Breast epithelium (tissue), 4 donors: ENCODE measurements at regions not wholly inside any gene's neighbourhood (a gene's known extent, or its start where the extent isn't known, plus 50 kb on each side); places are given as distances from the start of the nearest gene placed in this dataset.

Experiments
- DNase-seq, 2 donors: peaks; one replicate each; pipeline ENCODE4 v3.0.0-alpha.2; 2019; ENCODE audit warnings: low spot score in 2 of 2
- H3K27ac ChIP-seq, 2 donors: fragments of 200-600 bp; sonication (generic) in 1 of 2; one replicate each; pipeline ENCODE4 v1.5.1; 2016 to 2019; ENCODE audit warnings: mild to moderate bottlenecking in 1 of 2
- H3K27me3 ChIP-seq, 2 donors: fragments of 200-600 bp; sonication (generic) in 1 of 2; one replicate each; pipeline versions ENCODE4 v1.5.1 to v1.6.0; 2017 to 2019; ENCODE audit warnings: control low read depth in 1 of 2, mild to moderate bottlenecking in 1 of 2
- H3K36me3 ChIP-seq: fragments of 200-600 bp; one replicate; pipeline ENCODE4 v1.5.1; 2019
- H3K4me1 ChIP-seq, 2 donors: fragments of 200-600 bp; sonication (generic); one replicate each; pipeline ENCODE4 v1.5.1; 2016 to 2019; ENCODE audit warnings: control low read depth in 1 of 2
- H3K4me3 ChIP-seq, 3 donors: fragments of 200-600 bp; sonication (generic); 1 replicate in 2 of 3; 2 replicates in 1 of 3; pipeline ENCODE4 v1.5.1; 2016 to 2019; ENCODE audit warnings: mild to moderate bottlenecking in 3 of 3, moderate library complexity in 2 of 3
- H3K9me3 ChIP-seq, 2 donors: fragments of 200-600 bp; sonication (generic) in 1 of 2; one replicate each; pipeline ENCODE4 v1.5.1; 2016 to 2019; ENCODE audit warnings: control low read depth in 1 of 2
- POLR2A ChIP-seq: fragments of 450-650 bp; IDR thresholded peaks from one replicate; pipeline ENCODE4 v1.6.1; 2016; ENCODE audit warnings: antibody characterized with exemption, mild to moderate bottlenecking, moderate library complexity
- POLR2AphosphoS5 ChIP-seq, 3 donors: sonication (generic); formaldehyde crosslinking; IDR thresholded peaks; one replicate each; pipeline ENCODE4 v1.6.1; 2017; ENCODE audit warnings: antibody characterized with exemption in 3 of 3
- intact Hi-C: fragments of 100-400 bp; cut with DNase I; formaldehyde crosslinking; loops from one replicate; pipeline ENCODE4 v1.15.1; 2023; ENCODE audit warnings: low total_unique reads
- TF ChIP-seq, protein P1 (sequence below), 3 donors: fragments of 450-650 bp; IDR thresholded peaks; one replicate each; pipeline ENCODE4 v1.5.1; 2016 to 2017; ENCODE audit warnings: antibody characterized with exemption in 3 of 3, mild to moderate bottlenecking in 3 of 3, moderate library complexity in 3 of 3

DNA sequence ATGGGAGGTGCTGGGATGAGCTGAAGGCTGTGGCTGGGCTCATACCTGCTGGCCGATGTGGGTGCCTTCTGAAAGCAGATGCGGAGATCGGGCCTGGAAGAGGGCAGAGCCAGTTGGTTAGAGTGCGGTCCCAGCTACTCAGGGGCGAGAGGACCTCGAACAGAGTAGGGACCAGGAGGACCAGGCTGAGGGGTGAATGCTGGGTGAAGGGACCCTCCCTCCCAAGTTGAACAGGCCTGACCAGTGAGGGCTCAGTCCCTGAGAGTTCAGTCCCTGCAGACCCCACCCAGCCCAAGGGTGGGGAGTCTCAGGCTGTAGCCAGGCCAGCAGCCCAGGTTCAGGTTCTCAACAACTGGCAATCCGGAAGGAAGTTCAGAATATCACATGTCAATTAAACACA lies 232.8 kb upstream of the HS6ST1 start:
- no peak for DNase-seq
- H3K27ac ChIP-seq: no peak overlapping the region
- no peak overlapping the region for H3K4me3 ChIP-seq
- no peaks in the 10 kb centered on the region for H3K4me1 ChIP-seq
- intact Hi-C loops: no loop called here
- H3K27me3 ChIP-seq: no peaks in the 10 kb centered on the region
- H3K36me3 ChIP-seq: no peaks in the 10 kb centered on the region
- no peaks in the 10 kb centered on the region for H3K9me3 ChIP-seq
- TF ChIP-seq POLR2A (no peak), POLR2AphosphoS5 (IDR thresholded peaks at IDR 0.05) (no peak)
- TF ChIP-seq, protein P1, sequence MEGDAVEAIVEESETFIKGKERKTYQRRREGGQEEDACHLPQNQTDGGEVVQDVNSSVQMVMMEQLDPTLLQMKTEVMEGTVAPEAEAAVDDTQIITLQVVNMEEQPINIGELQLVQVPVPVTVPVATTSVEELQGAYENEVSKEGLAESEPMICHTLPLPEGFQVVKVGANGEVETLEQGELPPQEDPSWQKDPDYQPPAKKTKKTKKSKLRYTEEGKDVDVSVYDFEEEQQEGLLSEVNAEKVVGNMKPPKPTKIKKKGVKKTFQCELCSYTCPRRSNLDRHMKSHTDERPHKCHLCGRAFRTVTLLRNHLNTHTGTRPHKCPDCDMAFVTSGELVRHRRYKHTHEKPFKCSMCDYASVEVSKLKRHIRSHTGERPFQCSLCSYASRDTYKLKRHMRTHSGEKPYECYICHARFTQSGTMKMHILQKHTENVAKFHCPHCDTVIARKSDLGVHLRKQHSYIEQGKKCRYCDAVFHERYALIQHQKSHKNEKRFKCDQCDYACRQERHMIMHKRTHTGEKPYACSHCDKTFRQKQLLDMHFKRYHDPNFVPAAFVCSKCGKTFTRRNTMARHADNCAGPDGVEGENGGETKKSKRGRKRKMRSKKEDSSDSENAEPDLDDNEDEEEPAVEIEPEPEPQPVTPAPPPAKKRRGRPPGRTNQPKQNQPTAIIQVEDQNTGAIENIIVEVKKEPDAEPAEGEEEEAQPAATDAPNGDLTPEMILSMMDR (IDR thresholded peaks at IDR 0.05): no peak

DNA sequence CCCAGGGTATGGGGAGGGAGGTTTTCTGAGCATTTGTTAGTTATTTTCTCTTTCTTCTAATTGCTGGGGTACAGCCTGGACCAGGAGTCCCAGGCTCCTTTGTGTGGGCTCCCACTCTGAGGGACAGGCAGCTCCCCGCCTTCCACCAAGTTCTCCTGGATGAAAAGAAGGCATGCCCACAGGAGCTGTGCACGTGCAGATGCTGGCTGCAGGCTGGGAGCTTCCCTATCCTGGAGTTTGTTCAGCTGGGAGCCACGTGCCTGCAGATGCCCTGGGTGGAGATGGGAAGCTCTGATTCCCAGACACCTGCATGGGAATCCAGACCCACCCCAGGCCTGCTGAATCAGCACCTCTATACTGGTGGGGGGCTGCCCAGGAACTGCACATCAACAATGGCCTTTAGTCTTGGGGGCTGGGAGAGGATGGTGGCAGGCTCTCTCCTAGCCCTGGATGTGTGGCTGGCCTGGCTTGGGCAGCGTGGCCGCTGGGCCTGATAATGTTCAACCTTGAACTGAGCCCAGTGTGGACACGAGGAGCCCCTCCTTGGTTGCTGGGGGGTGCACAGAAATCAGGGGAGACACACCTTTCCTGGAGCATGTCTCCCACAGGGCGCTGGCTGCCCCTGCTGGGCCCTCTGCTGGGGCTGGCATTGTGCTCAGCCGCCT lies 233.6 kb upstream of the HS6ST1 start:
- no peaks in the 10 kb centered on the region for H3K27me3 ChIP-seq
- no peak overlapping the region for H3K4me3 ChIP-seq
- intact Hi-C loops: no loop called here
- TF ChIP-seq, protein P1 (IDR thresholded peaks at IDR 0.05): no peak
- TF ChIP-seq POLR2A (no peak), POLR2AphosphoS5 (IDR thresholded peaks at IDR 0.05) (no peak)
- no peaks in the 10 kb centered on the region for H3K36me3 ChIP-seq
- no peaks in the 10 kb centered on the region for H3K9me3 ChIP-seq
- no peaks in the 10 kb centered on the region for H3K4me1 ChIP-seq
- H3K27ac ChIP-seq: no peak overlapping the region
- no peak for DNase-seq

DNA sequence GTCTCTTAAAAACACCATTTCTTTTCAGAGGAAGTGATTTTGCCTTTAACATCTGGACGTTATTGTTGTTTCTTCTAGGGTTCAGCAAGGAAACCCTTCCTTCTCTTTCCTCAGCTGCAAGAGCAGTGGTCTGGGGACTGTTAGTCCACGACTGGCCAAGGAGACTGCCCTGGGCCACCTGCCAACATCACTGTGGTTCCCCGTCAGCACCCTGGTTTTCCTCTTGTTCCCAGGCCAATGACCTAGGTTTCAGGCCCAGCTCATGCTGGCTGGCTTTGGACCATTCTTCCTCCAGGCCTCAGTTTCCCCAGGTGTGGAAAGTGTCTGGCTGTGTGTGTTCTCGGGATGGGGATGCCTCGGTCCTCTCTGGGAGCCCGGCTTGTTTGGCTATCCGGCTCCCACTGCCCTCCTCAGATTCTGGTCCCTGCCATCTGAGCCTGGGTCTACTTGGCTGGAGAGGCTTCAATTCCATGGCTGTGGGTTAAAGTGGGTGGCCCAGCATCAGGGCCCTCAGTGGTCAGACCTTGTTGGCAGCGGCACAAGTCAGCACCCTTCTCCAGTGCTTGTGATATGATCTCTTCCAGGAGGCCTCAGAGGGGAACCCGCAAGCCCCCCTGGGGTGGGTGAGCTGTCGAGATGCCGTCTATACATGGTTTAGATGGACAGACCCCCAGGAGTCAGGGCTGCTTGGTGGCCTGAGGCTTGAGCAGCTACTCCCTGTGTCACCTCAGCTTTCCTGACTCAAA lies 234.3 kb upstream of the HS6ST1 start:
- no peak overlapping the region for H3K4me3 ChIP-seq
- no peaks in the 10 kb centered on the region for H3K36me3 ChIP-seq
- no peaks in the 10 kb centered on the region for H3K27me3 ChIP-seq
- intact Hi-C loops: no loop called here
- TF ChIP-seq POLR2A: no peak
- no peak for TF ChIP-seq POLR2AphosphoS5 (IDR thresholded peaks at IDR 0.05)
- TF ChIP-seq, protein P1 (IDR thresholded peaks at IDR 0.05): no peak
- no peaks in the 10 kb centered on the region for H3K9me3 ChIP-seq
- no peaks in the 10 kb centered on the region for H3K4me1 ChIP-seq
- no peak overlapping the region for H3K27ac ChIP-seq
- DNase-seq: no peak

DNA sequence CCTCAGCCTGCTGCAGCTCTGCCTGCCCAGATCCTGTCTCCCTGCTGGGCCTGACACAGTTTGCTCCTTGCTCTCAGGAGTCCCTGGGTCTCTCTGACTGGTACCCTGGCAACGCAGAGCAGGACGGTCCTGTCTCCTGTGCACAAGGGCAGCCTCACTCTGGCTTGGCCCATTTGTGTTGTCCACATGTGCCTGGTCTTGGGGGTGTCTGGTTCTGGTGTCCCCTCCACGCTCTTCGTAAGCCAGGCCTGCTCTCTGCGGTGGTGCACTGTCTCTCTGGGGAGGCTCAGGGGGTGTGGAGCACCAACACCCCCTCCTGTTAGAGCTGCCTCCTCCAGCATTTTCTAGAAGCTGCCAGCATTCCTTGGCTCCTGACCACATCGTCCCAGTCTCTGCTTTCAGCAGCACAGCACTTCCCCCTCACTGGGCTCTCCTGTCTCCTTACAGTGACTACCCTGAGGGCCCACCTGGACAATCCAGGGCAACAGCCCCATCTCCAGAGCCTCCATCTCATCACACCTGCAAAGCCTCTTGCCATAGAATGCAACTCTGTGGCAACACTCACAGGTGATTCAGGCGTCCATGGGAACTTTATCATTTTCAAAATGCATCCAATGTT lies 235.6 kb upstream of the HS6ST1 start:
- Histone ChIP-seq H3K9me3 (no peaks in the 10 kb centered on the region), H3K27ac (no peak overlapping the region), H3K4me1 (no peaks in the 10 kb centered on the region), H3K4me3 (no peak overlapping the region), H3K27me3 (no peaks in the 10 kb centered on the region), H3K36me3 (no peaks in the 10 kb centered on the region)
- TF ChIP-seq, protein P1 (IDR thresholded peaks at IDR 0.05): no peak
- TF ChIP-seq POLR2A (no peak), POLR2AphosphoS5 (IDR thresholded peaks at IDR 0.05) (no peak)
- intact Hi-C loops: no loop called here
- DNase-seq: no peak

DNA sequence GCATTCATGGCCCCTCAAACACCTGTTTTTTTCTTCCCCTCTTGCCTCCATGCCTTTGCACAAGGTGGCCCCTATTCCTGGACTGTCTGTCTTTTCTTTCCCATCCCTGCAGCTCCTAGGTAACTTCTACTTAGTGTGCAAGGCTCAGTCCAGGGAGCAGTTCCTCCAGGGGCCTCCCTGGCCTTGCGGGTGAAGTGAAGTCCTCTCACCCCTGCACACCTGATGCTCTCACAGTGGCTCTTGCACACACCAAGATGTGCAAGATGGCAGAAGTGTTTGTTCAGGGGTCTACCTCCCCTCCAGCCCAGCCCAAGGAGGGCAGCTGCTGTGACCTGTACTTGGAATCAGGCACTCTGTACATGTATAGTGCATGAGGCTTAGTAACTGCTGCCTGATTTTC lies 236.8 kb upstream of the HS6ST1 start:
- intact Hi-C loops: no loop called here
- no peak overlapping the region for H3K27ac ChIP-seq
- TF ChIP-seq POLR2AphosphoS5 (IDR thresholded peaks at IDR 0.05) (no peak), POLR2A (no peak)
- TF ChIP-seq, protein P1 (IDR thresholded peaks at IDR 0.05): no peak
- no peak for DNase-seq
- H3K27me3 ChIP-seq: no peaks in the 10 kb centered on the region
- H3K9me3 ChIP-seq: no peaks in the 10 kb centered on the region
- no peaks in the 10 kb centered on the region for H3K36me3 ChIP-seq
- no peaks in the 10 kb centered on the region for H3K4me1 ChIP-seq
- no peak overlapping the region for H3K4me3 ChIP-seq
